K562 (cell line): ENCODE measurements at regions not wholly inside any gene's neighbourhood (a gene's known extent, or its start where the extent isn't known, plus 50 kb on each side); places are given as distances from the start of the nearest gene placed in this dataset.

Experiments used
- ATAC-seq: fragments of 200-7000 bp; cut with Tn5 transposase; 3 replicates; pipeline ENCODE4 v1.9.1; 2020; ENCODE audit warnings: moderate library complexity
- BruUV-seq: library from RNA; stranded (reverse); fragments of 400-500 nt; replicated peaks from 2 replicates; lab custom pipeline; 2021; lab: Mats Ljungman, UMichigan
- CTCF ChIA-PET: fragments of 300-600 bp; formaldehyde crosslinking; extraction: SDS; loops from one replicate; lab custom pipeline; 2021; ENCODE audit warnings: low intra/inter-chr PET ratio; lab: Yijun Ruan, JAX
- POLR2A ChIA-PET: fragments of 300-600, 350-650 bp; sonication (Branson Sonifier 250); formaldehyde crosslinking; extraction: SDS; loops from one replicate; lab custom pipeline; 2021; ENCODE audit warnings: antibody characterized with exemption, inconsistent platforms; lab: Yijun Ruan, JAX
- DNase-seq, 4 experiments: peaks; one replicate each; pipeline versions ENCODE4 v3.0.0 to v3.0.0-alpha.2; 2011 to 2018; ENCODE audit warnings: low spot score in 3 of 4, mixed read lengths in 3 of 4; ENCODE audit errors: extremely low read depth in 1 of 4
- FAIRE-seq: peaks from 2 replicates; lab custom pipeline; 2011; peaks lifted over from hg19 to GRCh38; lab: Jason Lieb, UNC
- H2AFZ ChIP-seq: 2 replicates; pipeline ENCODE4 v1.6.0; 2011; ENCODE audit warnings: low read depth, low read length, control low read depth, inconsistent platforms
- H3K27ac ChIP-seq: fragments of 200-600 bp; 3 replicates; pipeline ENCODE4 v1.8.0; 2011; ENCODE audit warnings: low read depth, mild to moderate bottlenecking, control low read depth, inconsistent platforms, low read length, moderate library complexity, mixed read lengths; ENCODE audit errors: extremely low read depth
- H3K27me3 ChIP-seq, 2 experiments: fragments of 300-600 bp in 1 of 2; 2 replicates in 1 of 2; 3 replicates in 1 of 2; pipeline versions ENCODE4 v1.6.0 to v1.8.0; 2011; ENCODE audit warnings: inconsistent platforms in 2 of 2, low read length in 2 of 2, mild to moderate bottlenecking in 1 of 2, mixed read lengths in 1 of 2, moderate library complexity in 1 of 2; ENCODE audit not compliant: control insufficient read depth in 2 of 2, insufficient read depth in 2 of 2
- H3K36me3 ChIP-seq: fragments of 300-600 bp; 3 replicates; pipeline ENCODE4 v1.8.0; 2011; ENCODE audit warnings: mild to moderate bottlenecking, low read length, inconsistent platforms; ENCODE audit not compliant: control insufficient read depth, insufficient read depth
- H3K4me1 ChIP-seq, 2 experiments: fragments of 200-600 bp in 1 of 2; replicated peaks in 1 of 2; 2 replicates in 1 of 2; 3 replicates in 1 of 2; pipeline versions ENCODE4 v1.5.1 to v1.8.0; 2011; ENCODE audit warnings: inconsistent platforms in 2 of 2, low read length in 2 of 2, mild to moderate bottlenecking in 1 of 2, mixed read lengths in 1 of 2, moderate library complexity in 1 of 2; ENCODE audit not compliant: control insufficient read depth in 2 of 2, insufficient read depth in 2 of 2
- H3K4me2 ChIP-seq: 2 replicates; pipeline ENCODE4 v1.6.1; 2011; ENCODE audit warnings: low read length, control low read depth, inconsistent platforms, mixed read lengths; ENCODE audit not compliant: insufficient read depth
- H3K4me3 ChIP-seq: fragments of 200-600 bp; sonication (generic), shearing (Covaris generic); 2 replicates; pipeline ENCODE4 v1.5.1; 2016; ENCODE audit warnings: control low read depth, inconsistent platforms
- H3K79me2 ChIP-seq: fragments of 200-600 bp; 3 replicates; pipeline ENCODE4 v1.8.0; 2011; ENCODE audit warnings: low read length, inconsistent platforms; ENCODE audit not compliant: control insufficient read depth, insufficient read depth
- H3K9ac ChIP-seq, 2 experiments: 2 replicates each; pipeline versions ENCODE4 v1.6.0 to v1.6.1; 2011; ENCODE audit warnings: low read depth in 2 of 2, low read length in 2 of 2, control low read depth in 1 of 2, inconsistent platforms in 1 of 2, mild to moderate bottlenecking in 1 of 2, mixed read lengths in 1 of 2; ENCODE audit not compliant: insufficient read depth in 1 of 2
- H3K9me1 ChIP-seq: one replicate; pipeline ENCODE4 v1.6.0; 2011; ENCODE audit warnings: inconsistent platforms, mild to moderate bottlenecking, low read length, moderate library complexity; ENCODE audit not compliant: control insufficient read depth, insufficient read depth
- H3K9me3 ChIP-seq: replicated peaks from 2 replicates; pipeline ENCODE4 v1.5.1; 2011; ENCODE audit warnings: low read depth, low read length, inconsistent platforms; ENCODE audit not compliant: control insufficient read depth, insufficient read depth
- H4K20me1 ChIP-seq: replicated peaks from 2 replicates; pipeline ENCODE4 v1.6.1; 2011; ENCODE audit warnings: low read length, inconsistent platforms, mixed read lengths; ENCODE audit not compliant: control insufficient read depth, insufficient read depth
- CAMTA2 ChIP-seq: fragments of 250-450 bp; sonication (Bioruptor Pico); conservative IDR thresholded peaks from 2 replicates; pipeline ENCODE4 v1.5.1; 2022
- CREM ChIP-seq: IDR thresholded peaks from 2 replicates; pipeline ENCODE4 v1.6.1; 2014; ENCODE audit warnings: antibody characterized with exemption, low read depth
- HDAC2 ChIP-seq: fragments of 450-650 bp; IDR thresholded peaks from 2 replicates; pipeline ENCODE4 v1.6.1; 2016; ENCODE audit warnings: mild to moderate bottlenecking
- MCM7 ChIP-seq, 2 experiments: fragments of 450-650 bp; IDR thresholded peaks; 2 replicates each; pipeline ENCODE4 v1.6.1; 2016 to 2018
- MITF ChIP-seq: IDR thresholded peaks from 2 replicates; pipeline ENCODE4 v1.6.1; 2014; ENCODE audit warnings: antibody characterized with exemption
- POLR3G ChIP-seq: IDR thresholded peaks from 2 replicates; pipeline ENCODE4 v1.6.1; 2011; ENCODE audit not compliant: insufficient read length, insufficient replicate concordance; ENCODE audit errors: extremely low read depth
- ZNF212 ChIP-seq: fragments of 450-650 bp; formaldehyde crosslinking; IDR thresholded peaks from 2 replicates; pipeline ENCODE4 v1.4.0; 2020; ENCODE audit warnings: mild to moderate bottlenecking
- ZNF232 ChIP-seq: sonication (generic); formaldehyde crosslinking; IDR thresholded peaks from 2 replicates; pipeline ENCODE4 v1.8.0; 2022; ENCODE audit warnings: mild to moderate bottlenecking, missing genetic modification reagents
- WGBS: fragments of 100-300 bp; shearing (Covaris generic); methylation state at CpG from one replicate; pipeline ENCODE4 v1.1.6; 2016; ENCODE audit warnings: low coverage, mixed read lengths; ENCODE audit not compliant: insufficient coverage; ENCODE audit errors: missing lambda C conversion rate; 5-methylcytosine and 5-hydroxymethylcytosine counted together
- in situ Hi-C: fragments of 300-500 bp; cut with MboI; formaldehyde crosslinking; loops from 4 replicates; pipeline ENCODE4 v1.15.0; 2018; ENCODE audit warnings: inconsistent platforms, mixed read lengths
- intact Hi-C: fragments of 100-400 bp; cut with micrococcal nuclease; formaldehyde crosslinking; loops from 2 replicates; pipeline ENCODE4 v1.14.2; 2022
- TF ChIP-seq, protein P1 (sequence below): fragments of 250-450 bp; sonication (Bioruptor Pico); IDR thresholded peaks from 2 replicates; pipeline ENCODE4 v1.4.0; 2020
- TF ChIP-seq, protein P2 (sequence below): fragments of 250-450 bp; sonication (Bioruptor Pico); IDR thresholded peaks from 2 replicates; pipeline ENCODE4 v1.6.1; 2021; ENCODE audit warnings: mild to moderate bottlenecking

DNA sequence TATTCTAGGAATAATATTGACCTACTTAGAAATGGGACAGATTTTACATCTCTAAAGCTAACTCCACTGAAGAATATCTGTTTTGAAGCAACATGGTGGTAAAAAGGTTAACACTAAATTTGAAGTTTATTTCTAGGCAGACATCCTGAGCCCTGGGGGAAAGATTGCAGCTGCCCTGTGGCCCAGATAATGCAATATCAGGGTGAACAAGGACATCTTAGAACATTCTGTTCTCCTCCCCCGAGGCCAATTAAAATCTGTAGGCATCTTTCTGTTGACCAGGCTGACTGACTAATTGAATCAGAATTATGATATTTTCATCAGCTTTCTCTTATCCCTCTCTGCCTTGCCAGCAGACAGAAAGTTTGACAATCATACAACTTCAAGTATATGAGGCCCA, 149.8 kb upstream of the DUSP10 start (continued):
- no peak for TF ChIP-seq CREM

DNA sequence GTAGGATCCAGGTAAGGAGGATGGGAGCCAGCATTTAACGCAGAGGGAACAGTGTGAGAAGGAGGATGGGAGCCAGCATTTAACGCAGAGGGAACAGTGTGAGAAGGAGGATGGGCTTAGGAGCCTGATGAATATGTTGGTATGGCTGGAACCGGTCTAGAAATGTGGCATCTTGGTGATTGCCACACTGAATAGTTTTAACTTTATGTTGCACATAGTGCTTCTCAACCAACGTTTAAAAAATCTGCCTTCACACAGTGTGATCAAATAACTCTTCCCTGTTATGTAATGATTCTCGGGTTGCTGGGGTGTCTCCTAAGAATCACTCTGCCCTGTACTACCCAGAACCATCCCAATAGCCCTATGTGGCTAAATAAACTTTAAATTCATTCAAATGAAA, 146.9 kb upstream of the DUSP10 start:
- no peak overlapping the region for H2AFZ ChIP-seq

DNA sequence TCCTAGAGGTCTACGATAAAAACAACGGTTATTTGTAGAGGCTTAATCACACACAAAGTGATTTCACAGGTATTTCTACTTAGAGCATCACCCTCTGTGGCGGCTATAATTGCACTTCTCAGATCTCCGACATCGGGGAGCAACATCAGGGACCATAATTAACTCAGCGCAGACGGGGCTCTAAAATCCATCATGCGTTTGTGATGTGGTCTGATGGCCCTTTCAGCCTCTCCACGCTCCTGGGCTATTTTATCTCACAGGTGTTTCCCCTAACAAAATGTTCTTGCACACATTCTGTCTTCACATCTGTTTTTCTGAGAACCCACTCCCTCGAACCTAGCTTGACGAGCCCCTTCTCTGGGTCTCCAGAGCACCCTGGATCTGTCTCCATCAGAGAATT, 146.3 kb upstream of the DUSP10 start:
- no peak overlapping the region for H3K4me3 ChIP-seq
- BruUV-seq: no TSS peak
- H3K36me3 ChIP-seq: no peaks in the 10 kb centered on the region
- H3K27me3 ChIP-seq: 0 out of 5 replicates have a peak, but pooled peaks cover 0 to 6% of the 10 kb centered on the region in 2 experiments
- no peak overlapping the region for H3K4me2 ChIP-seq
- no peak overlapping the region for H3K27ac ChIP-seq
- POLR2A ChIA-PET: no interaction called here
- H2AFZ ChIP-seq: no peak overlapping the region
- no peak for DNase-seq
- no peaks in the 10 kb centered on the region for H4K20me1 ChIP-seq
- H3K4me1 ChIP-seq: no peaks in the 10 kb centered on the region; a peak in 1 of 5 replicates
- WGBS: 5% methylated on average over 11 of the region's 11 CpGs
- CTCF ChIA-PET: no interaction called here
- H3K9me3 ChIP-seq: no peaks in the 10 kb centered on the region
- intact Hi-C loops (no loop called here), in situ Hi-C loops (no loop called here)
- FAIRE-seq: no peak
- ATAC-seq: no peak
- H3K79me2 ChIP-seq: no peaks in the 10 kb centered on the region
- H3K9ac ChIP-seq: no peak overlapping the region
- no peaks in the 10 kb centered on the region for H3K9me1 ChIP-seq
- no peak for TF ChIP-seq MITF
- TF ChIP-seq, protein P1, sequence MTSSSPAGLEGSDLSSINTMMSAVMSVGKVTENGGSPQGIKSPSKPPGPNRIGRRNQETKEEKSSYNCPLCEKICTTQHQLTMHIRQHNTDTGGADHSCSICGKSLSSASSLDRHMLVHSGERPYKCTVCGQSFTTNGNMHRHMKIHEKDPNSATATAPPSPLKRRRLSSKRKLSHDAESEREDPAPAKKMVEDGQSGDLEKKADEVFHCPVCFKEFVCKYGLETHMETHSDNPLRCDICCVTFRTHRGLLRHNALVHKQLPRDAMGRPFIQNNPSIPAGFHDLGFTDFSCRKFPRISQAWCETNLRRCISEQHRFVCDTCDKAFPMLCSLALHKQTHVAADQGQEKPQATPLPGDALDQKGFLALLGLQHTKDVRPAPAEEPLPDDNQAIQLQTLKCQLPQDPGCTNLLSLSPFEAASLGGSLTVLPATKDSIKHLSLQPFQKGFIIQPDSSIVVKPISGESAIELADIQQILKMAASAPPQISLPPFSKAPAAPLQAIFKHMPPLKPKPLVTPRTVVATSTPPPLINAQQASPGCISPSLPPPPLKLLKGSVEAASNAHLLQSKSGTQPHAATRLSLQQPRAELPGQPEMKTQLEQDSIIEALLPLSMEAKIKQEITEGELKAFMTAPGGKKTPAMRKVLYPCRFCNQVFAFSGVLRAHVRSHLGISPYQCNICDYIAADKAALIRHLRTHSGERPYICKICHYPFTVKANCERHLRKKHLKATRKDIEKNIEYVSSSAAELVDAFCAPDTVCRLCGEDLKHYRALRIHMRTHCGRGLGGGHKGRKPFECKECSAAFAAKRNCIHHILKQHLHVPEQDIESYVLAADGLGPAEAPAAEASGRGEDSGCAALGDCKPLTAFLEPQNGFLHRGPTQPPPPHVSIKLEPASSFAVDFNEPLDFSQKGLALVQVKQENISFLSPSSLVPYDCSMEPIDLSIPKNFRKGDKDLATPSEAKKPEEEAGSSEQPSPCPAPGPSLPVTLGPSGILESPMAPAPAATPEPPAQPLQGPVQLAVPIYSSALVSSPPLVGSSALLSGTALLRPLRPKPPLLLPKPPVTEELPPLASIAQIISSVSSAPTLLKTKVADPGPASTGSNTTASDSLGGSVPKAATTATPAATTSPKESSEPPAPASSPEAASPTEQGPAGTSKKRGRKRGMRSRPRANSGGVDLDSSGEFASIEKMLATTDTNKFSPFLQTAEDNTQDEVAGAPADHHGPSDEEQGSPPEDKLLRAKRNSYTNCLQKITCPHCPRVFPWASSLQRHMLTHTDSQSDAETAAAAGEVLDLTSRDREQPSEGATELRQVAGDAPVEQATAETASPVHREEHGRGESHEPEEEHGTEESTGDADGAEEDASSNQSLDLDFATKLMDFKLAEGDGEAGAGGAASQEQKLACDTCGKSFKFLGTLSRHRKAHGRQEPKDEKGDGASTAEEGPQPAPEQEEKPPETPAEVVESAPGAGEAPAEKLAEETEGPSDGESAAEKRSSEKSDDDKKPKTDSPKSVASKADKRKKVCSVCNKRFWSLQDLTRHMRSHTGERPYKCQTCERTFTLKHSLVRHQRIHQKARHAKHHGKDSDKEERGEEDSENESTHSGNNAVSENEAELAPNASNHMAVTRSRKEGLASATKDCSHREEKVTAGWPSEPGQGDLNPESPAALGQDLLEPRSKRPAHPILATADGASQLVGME (CRISPR knock-in tag): no peak
- TF ChIP-seq, protein P2, sequence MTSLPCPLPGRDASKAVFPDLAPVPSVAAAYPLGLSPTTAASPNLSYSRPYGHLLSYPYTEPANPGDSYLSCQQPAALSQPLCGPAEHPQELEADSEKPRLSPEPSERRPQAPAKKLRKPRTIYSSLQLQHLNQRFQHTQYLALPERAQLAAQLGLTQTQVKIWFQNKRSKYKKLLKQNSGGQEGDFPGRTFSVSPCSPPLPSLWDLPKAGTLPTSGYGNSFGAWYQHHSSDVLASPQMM (CRISPR knock-in tag): no peak
- no peak for TF ChIP-seq POLR3G

More for the DNA sequence above, 146.9 kb upstream of the DUSP10 start:
- BruUV-seq: no TSS peak
- 4% methylated on average over 5 of the region's 5 CpGs for WGBS
- TF ChIP-seq ZNF212 (no peak), MCM7 (IDR thresholded peaks at IDR 0.05) (no peak), ZNF232 (no peak), HDAC2 (no peak), CAMTA2 (CRISPR knock-in tag) (no peak)
- TF ChIP-seq, all 486 proteins: peak for 0
- intact Hi-C loops: no loop called here
- Histone ChIP-seq H3K4me1 (no peaks in the 10 kb centered on the region; a peak in 1 of 5 replicates), H3K79me2 (no peaks in the 10 kb centered on the region), H3K27ac (no peak overlapping the region), H3K4me3 (no peak overlapping the region), H3K27me3 (0 out of 5 replicates have a peak, but pooled peaks cover 0 to 6% of the 10 kb centered on the region in 2 experiments), H3K36me3 (no peaks in the 10 kb centered on the region), H3K9ac (no peak overlapping the region), H3K9me1 (no peaks in the 10 kb centered on the region), H3K9me3 (no peaks in the 10 kb centered on the region), H3K4me2 (no peak overlapping the region), H4K20me1 (no peaks in the 10 kb centered on the region)
- ChIA-PET CTCF (no interaction called here), POLR2A (no interaction called here)
- FAIRE-seq (no peak), ATAC-seq (no peak), DNase-seq (no peak)
- in situ Hi-C loops: no loop called here
